SU-DHL-6 (cell line): ENCODE measurements at regions not wholly inside any gene's neighbourhood (a gene's known extent, or its start where the extent isn't known, plus 50 kb on each side); places are given as distances from the start of the nearest gene placed in this dataset.

Experiments
- H2AFZ ChIP-seq: fragments of 200-600 bp; sonication (generic); 2 replicates; pipeline ENCODE4 v1.6.1; 2014; ENCODE audit warnings: low read depth, mild to moderate bottlenecking, moderate library complexity, mixed read lengths, antibody characterized with exemption, low read length; ENCODE audit not compliant: severe bottlenecking
- H3F3A ChIP-seq: fragments of 200-600 bp; shearing (Covaris generic); 2 replicates; pipeline ENCODE4 v1.6.0; 2016; ENCODE audit warnings: antibody characterized with exemption, mild to moderate bottlenecking; ENCODE audit not compliant: insufficient read depth
- H3K27ac ChIP-seq: fragments of 200-600 bp; sonication (generic); 2 replicates; pipeline ENCODE4 v1.5.1; 2016; ENCODE audit warnings: low read depth, mild to moderate bottlenecking, low read length, moderate library complexity, mixed read lengths
- H3K27me3 ChIP-seq: fragments of 200-600 bp; sonication (generic), shearing (Covaris generic); 2 replicates; pipeline ENCODE4 v1.6.0; 2014; ENCODE audit warnings: mild to moderate bottlenecking, low read length
- H3K36me3 ChIP-seq: fragments of 200-600 bp; sonication (generic); 2 replicates; pipeline ENCODE4 v1.6.1; 2014; ENCODE audit warnings: mild to moderate bottlenecking, low read length, mixed read lengths
- H3K4me2 ChIP-seq: fragments of 300-600, 200-600 bp; shearing (Covaris generic), sonication (generic); 2 replicates; pipeline ENCODE4 v1.6.0; 2014; ENCODE audit warnings: low read length, low read depth, mild to moderate bottlenecking; ENCODE audit not compliant: poor library complexity, severe bottlenecking
- H3K4me3 ChIP-seq: fragments of 200-600 bp; sonication (generic); 2 replicates; pipeline ENCODE4 v1.5.1; 2014; ENCODE audit warnings: antibody characterized with exemption, low read length, mild to moderate bottlenecking, mixed read lengths; ENCODE audit not compliant: insufficient read depth, poor library complexity, severe bottlenecking
- H3K79me2 ChIP-seq: fragments of 200-600 bp; sonication (generic); 2 replicates; pipeline ENCODE4 v1.6.1; 2014; ENCODE audit warnings: mild to moderate bottlenecking, low read length, moderate library complexity; ENCODE audit not compliant: insufficient read depth
- H3K9ac ChIP-seq: fragments of 200-600 bp; sonication (generic); 2 replicates; pipeline ENCODE4 v1.7.0; 2014; ENCODE audit warnings: mild to moderate bottlenecking, low read length
- H3K9me2 ChIP-seq: fragments of 200-600 bp; sonication (generic); replicated peaks from 2 replicates; pipeline ENCODE4 v1.6.1; 2014; ENCODE audit warnings: low read length; ENCODE audit not compliant: insufficient read depth
- H3K9me3 ChIP-seq: fragments of 200-600 bp; sonication (generic); 2 replicates; pipeline ENCODE4 v1.6.1; 2014; ENCODE audit warnings: low read length, mixed read lengths; ENCODE audit not compliant: insufficient read depth
- H4K20me1 ChIP-seq: fragments of 200-600 bp; sonication (generic); 2 replicates; pipeline ENCODE4 v1.6.1; 2014; ENCODE audit warnings: low read depth, mild to moderate bottlenecking, antibody characterized with exemption, low read length, moderate library complexity, mixed read lengths
- EZH2phosphoT487 ChIP-seq: fragments of 200-600 bp; sonication (generic), shearing (Covaris generic); conservative IDR thresholded peaks from 2 replicates; pipeline ENCODE4 v1.6.1; 2018; ENCODE audit warnings: mild to moderate bottlenecking, antibody characterized with exemption, low read length, moderate library complexity, mixed read lengths
- TF ChIP-seq, protein P1 (sequence below): fragments of 200-600 bp; sonication (generic); IDR thresholded peaks from one replicate; pipeline ENCODE4 v1.5.1; 2017; ENCODE audit warnings: antibody characterized with exemption, mild to moderate bottlenecking, low read length, moderate library complexity; ENCODE audit not compliant: insufficient read depth, poor library complexity, severe bottlenecking

DNA sequence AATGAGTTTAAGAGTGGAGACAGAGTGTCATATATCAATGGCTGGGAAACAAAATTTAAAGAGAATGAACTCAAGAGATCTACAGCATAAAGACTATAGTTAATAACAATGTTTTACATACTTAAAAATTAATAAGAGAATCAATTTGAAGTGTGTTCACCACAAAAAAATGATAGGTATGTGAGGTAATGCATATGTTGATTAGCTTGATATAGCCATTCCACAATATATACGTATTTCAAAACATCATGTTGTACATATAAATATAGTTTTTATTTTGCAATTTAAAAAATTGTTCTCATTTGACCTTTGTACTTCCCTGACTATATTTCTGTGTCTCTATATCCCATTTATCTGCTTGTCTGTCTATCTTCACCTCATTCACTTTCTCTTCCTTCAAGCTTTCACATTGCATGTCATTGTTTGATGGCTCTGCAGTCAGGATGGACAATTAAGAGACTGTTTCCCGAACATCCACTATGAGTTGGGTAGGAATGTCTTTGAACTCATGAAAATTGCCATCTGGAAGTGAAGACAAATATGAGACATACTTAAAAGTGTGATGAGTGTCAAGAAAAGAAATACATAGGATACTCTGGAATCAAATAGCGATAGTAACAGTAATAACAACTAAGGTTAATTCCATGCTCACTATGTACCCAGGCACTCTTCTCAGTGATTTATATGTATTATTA lies 359.9 kb upstream of the ACTBL2 start:
- Histone ChIP-seq H3K27me3 (no peaks in the 10 kb centered on the region), H3K9me3 (no peaks in the 10 kb centered on the region), H2AFZ (no peak overlapping the region), H3K4me2 (no peak overlapping the region), H3K9me2 (no peaks in the 10 kb centered on the region), H3K4me3 (no peak overlapping the region), H4K20me1 (no peaks in the 10 kb centered on the region), H3K36me3 (no peaks in the 10 kb centered on the region), H3K79me2 (no peaks in the 10 kb centered on the region), H3K27ac (no peak overlapping the region), H3K9ac (no peak overlapping the region), H3F3A (no peaks in the 10 kb centered on the region)
- TF ChIP-seq, protein P1, sequence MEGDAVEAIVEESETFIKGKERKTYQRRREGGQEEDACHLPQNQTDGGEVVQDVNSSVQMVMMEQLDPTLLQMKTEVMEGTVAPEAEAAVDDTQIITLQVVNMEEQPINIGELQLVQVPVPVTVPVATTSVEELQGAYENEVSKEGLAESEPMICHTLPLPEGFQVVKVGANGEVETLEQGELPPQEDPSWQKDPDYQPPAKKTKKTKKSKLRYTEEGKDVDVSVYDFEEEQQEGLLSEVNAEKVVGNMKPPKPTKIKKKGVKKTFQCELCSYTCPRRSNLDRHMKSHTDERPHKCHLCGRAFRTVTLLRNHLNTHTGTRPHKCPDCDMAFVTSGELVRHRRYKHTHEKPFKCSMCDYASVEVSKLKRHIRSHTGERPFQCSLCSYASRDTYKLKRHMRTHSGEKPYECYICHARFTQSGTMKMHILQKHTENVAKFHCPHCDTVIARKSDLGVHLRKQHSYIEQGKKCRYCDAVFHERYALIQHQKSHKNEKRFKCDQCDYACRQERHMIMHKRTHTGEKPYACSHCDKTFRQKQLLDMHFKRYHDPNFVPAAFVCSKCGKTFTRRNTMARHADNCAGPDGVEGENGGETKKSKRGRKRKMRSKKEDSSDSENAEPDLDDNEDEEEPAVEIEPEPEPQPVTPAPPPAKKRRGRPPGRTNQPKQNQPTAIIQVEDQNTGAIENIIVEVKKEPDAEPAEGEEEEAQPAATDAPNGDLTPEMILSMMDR = no peak
- no peak for TF ChIP-seq EZH2phosphoT487

DNA sequence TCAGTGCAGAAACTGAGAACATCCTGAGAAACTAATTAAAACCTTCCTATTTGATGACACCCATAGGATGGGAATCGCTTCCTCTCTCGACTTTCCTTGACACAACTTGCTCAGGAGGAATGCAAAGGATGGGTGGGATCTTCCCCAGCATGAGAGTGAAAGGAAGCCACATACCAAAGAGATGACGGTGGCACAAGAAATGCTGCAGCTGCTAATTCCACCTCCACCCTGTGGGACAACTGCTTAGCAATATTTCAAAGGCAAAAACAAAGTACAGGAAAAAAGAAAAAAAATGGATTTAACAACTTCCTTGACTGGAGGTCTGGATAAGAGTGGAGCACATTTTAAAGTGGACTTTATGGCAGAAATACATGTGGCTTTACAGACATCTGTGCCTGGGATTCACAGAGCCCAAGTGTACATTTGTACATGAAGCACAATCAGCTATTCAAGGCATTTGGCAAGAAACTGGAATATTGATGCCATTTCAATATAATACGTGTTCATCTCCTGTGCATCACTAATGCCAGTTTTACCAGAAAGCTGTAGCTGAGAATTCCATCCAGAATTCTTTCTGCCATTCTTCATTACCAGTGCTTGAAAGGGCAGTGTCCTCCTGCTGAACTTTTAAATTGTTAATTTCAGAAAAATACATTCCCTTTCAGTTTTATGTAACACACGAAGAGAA lies 359.2 kb upstream of the ACTBL2 start:
- H3K27ac ChIP-seq = no peak overlapping the region

DNA sequence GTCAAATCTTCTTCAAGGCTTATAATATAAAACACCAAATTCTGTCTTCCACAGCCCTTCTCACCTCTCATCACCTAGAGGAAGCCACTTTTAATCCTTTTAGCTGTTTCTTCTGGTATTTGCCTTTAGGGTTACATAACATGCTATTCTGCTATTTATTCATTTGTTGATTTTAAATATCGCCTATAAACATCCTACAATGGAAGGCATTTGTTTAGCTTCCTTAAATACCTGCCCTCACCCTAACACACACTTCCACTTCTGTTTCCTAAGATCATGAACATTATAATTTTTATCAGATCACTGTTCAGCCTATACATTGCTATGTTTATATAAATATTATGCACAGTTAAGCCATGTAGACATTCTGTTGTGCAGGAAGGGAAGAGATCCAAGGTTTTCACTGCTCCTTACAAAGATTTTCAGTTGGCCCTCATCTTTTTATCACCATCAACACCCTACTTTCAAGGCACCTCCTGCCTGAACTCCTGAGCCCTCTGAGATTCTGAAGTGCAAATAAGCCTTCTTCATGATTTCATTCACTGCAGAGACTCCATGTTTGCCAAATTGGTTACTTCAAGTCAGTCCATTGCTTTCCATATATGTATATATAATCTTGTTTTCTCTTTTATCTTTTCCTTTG lies 356.9 kb upstream of the ACTBL2 start:
- Histone ChIP-seq H3K36me3 (no peaks in the 10 kb centered on the region), H4K20me1 (no peaks in the 10 kb centered on the region), H3K79me2 (no peaks in the 10 kb centered on the region), H3K9me3 (no peaks in the 10 kb centered on the region), H3K4me3 (no peak overlapping the region), H3K9ac (no peak overlapping the region), H2AFZ (no peak overlapping the region), H3K27me3 (no peaks in the 10 kb centered on the region), H3F3A (no peaks in the 10 kb centered on the region), H3K27ac (no peak overlapping the region), H3K4me2 (no peak overlapping the region), H3K9me2 (no peaks in the 10 kb centered on the region)
- TF ChIP-seq, protein P1 = no peak
- TF ChIP-seq EZH2phosphoT487 = no peak

More for the DNA sequence above, 359.2 kb upstream of the ACTBL2 start:
- H3K79me2 ChIP-seq = no peaks in the 10 kb centered on the region
- H3K4me2 ChIP-seq = no peak overlapping the region
- H3F3A ChIP-seq = no peaks in the 10 kb centered on the region
- H4K20me1 ChIP-seq = no peaks in the 10 kb centered on the region
- TF ChIP-seq, protein P1 = no peak
- TF ChIP-seq EZH2phosphoT487 = no peak
- no peaks in the 10 kb centered on the region for H3K36me3 ChIP-seq
- H3K4me3 ChIP-seq = no peak overlapping the region
- H2AFZ ChIP-seq = no peak overlapping the region
- no peaks in the 10 kb centered on the region for H3K27me3 ChIP-seq
- no peaks in the 10 kb centered on the region for H3K9me2 ChIP-seq
- H3K9me3 ChIP-seq = no peaks in the 10 kb centered on the region
- H3K9ac ChIP-seq = no peak overlapping the region
